ENCODE measurements at regions not wholly inside any gene's neighbourhood (a gene's known extent, or its start where the extent isn't known, plus 50 kb on each side); places are given as distances from the start of the nearest gene placed in this dataset.

DNA sequence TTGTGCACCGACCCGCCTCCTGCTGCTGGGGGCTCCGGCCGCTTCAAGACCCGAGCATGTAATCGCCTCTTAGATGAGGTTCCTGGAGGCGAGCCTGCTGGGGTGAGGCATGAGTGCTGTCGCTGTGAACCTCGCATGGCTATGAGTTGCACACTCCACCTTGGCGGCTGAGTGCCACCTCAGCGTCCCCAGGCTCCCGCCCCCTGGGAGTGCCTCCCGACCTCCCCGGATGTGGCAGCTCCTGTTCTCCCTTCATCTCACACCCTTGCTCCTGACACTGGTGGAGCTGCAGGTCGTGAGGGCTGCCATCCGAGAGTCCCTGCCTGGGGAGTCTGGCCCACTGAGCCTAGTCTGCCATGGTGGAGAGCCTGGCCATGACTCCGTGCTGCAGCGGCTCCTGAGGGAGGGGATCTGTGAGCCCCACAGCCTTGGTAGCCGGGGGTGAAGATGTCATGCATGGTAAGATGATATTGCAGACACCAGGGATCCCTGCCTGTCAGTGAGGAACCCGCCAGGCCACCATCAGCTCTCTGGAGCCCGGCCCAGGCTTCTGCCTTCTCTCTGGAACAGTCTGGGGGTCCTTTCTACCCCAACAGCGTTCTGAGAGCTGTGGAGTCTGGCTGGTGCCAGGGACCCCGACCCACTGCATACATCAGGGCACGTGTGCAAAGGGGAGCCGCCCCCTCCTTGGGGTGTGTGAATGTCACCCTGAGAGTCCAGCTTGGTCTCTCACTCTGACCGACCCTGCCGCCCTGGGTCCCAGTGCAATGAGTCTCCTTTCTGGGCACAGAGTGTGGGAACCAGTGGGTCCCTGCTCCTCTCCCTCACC lies 61.6 kb upstream of the HS6ST1 start:
- no peak for DNase-seq

- no peak for DNase-seq
Measured at GRCh38 chr2:128380961-128381938, 62.6 kb upstream of the HS6ST1 start.

- no peak for DNase-seq
Measured at GRCh38 chr2:128384446-128384845, 65.8 kb upstream of the HS6ST1 start.

- no peak for DNase-seq
Measured at GRCh38 chr2:128384956-128385355, 66.3 kb upstream of the HS6ST1 start.

GRCh38 chr2:128385365-128385764 lies 66.7 kb upstream of the HS6ST1 start:
- no peak for DNase-seq

GRCh38 chr2:128386066-128386465 lies 67.4 kb upstream of the HS6ST1 start:
- no peak for DNase-seq

- no peak for DNase-seq
Measured at GRCh38 chr2:128388499-128388941, 69.9 kb upstream of the HS6ST1 start.

GRCh38 chr2:128389388-128390086 lies 70.9 kb upstream of the HS6ST1 start:
- no peak for DNase-seq

DNA sequence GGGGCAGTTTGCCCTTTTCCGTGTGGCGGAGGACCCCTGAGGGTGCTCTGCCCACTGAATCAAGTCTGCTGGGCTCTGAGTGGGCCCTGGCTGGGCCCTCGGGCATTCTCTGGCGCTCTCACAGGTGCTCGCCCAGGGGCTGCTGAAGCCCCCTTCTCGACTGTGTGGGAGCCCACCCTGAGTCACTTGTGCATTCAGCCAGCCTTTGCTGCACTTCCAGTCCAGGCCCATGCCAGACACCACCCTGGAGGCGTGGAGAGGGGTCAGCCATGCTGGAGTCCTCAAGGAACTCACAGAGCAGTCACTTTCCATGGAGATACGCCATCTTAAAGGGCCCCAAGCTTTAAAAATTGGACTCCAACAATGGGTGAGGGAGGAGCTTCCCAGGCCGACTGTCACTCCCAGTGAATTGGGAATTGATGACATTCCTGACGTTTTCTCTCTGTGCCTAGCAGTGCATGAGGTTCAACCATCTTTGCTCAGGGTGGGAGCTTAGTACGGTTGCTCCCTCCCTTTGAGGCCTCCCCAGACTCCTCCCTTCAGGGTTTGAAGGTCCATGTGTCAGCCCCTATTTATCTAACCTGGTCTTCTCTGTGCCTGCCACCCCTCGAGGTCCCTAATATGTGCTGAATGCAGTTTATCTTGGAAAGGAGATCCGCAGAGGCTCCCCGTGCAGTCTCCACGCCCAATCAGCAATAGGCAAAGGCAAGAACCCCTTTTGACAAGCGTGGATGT lies 71.8 kb upstream of the HS6ST1 start:
- no peak for DNase-seq

DNA sequence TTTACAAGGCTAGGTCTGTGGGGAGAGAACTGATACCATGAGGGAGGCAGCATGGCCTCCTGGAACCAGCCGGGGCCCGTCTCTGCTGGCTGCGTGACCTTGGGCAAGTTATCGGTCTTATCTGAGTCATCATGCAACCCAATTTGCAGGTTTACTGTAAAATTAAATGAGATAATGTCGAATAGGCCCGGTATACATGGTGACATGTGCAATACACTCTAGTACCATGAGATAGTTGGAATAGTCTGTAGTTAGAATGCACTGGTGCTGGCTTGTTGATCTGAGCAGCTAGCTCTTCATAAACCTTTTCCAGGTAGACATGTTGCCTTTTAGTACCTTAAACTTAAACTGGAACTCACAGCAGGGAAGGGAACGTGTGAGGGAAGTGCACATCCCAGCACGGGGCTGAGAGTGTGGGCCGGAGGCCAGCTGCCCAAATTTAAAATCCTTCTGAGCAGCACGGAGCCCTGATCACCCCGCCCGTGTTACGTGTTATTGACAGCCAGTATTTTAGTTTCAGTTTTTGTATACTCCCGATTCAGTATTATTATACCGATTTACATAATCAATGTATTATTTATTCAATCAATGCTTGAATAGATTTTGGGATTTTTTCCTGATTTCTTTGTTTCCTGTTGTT lies 72.4 kb upstream of the HS6ST1 start:
- DNase-seq: no peak

GRCh38 chr2:128391679-128392078 lies 73.0 kb upstream of the HS6ST1 start:
- DNase-seq: no peak

GRCh38 chr2:128392207-128392606 lies 73.5 kb upstream of the HS6ST1 start:
- DNase-seq: no peak

DNA sequence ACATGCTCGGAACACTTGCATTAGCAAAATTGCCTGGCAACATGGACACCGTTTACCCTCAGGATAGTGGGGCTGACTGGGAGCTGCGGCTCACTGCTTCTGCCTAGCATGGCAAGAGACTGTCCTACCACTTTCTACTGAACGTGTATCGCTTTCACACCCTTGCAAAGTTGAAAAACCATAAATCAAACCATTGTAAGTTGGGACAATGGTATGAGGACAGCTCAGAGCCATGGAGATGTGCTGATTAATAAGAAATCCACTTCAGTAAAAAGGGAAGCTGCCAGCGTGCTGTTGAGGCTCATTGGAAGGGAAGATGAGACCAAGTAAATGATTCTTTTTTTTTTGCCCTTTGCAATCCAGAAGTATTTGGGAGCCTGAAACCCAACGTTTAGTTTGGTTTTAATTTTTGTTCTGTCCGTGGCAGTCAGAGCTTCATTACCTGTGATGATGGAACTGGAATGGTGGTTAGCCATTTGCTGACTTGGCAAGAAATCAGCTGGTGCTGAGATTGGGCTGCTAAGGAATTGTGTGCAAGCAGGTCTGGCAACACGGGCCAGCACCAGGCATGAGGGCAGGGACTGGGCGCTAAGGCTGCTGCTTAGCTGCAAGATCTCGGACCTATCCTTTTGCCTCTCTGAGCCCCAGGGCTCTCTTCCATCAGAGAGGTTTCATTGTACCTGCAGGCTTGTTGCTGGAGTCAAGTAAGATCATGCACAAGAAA lies 75.5 kb upstream of the HS6ST1 start:
- DNase-seq: peak in 1 of 14 donors; percentile 44

DNA sequence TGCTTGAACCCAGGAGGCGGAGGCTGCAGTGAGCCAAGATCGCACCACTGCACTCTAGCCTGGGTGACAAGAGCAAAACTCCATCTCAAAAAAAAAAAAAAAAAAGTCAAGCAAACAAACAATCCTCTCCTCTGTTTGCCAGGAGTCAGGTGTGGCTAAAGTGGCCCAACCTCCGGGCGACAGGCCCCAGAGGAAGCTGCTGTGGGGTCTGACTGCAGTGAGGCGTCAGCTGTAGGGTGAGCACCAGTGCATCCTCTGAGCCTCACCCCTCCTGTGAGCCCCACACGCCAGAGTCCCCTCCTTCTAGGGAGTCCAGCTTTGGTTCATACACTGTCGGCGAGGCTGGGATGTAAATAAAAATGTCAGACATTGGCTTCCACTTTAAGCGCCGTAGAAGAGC lies 76.5 kb upstream of the HS6ST1 start:
- DNase-seq: no peak

- no peak for DNase-seq
Measured at GRCh38 chr2:128395640-128396499, 77.2 kb upstream of the HS6ST1 start.

GRCh38 chr2:128396500-128396891 lies 77.8 kb upstream of the HS6ST1 start:
- no peak for DNase-seq

DNA sequence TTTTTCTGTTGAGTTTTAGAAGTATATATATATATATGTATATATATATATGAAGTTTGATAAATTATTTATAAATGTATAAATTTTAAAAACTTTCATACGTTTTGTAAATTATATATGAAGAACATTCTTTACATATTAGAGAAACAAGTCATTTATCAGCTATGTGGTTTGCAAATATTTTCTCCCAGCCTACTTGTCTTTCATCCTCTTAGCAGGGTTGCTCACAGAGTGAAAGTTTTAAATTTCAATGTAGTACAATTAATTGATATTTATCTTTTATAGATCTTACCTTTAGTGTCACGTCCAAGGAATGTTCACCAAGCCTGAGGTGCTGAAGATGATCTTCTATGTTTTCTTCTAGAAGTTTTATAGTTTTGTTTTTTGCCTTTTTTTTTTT lies 78.3 kb upstream of the HS6ST1 start:
- no peak for DNase-seq

GRCh38 chr2:128399256-128399655 lies 80.6 kb upstream of the HS6ST1 start:
- no peak for DNase-seq

DNA sequence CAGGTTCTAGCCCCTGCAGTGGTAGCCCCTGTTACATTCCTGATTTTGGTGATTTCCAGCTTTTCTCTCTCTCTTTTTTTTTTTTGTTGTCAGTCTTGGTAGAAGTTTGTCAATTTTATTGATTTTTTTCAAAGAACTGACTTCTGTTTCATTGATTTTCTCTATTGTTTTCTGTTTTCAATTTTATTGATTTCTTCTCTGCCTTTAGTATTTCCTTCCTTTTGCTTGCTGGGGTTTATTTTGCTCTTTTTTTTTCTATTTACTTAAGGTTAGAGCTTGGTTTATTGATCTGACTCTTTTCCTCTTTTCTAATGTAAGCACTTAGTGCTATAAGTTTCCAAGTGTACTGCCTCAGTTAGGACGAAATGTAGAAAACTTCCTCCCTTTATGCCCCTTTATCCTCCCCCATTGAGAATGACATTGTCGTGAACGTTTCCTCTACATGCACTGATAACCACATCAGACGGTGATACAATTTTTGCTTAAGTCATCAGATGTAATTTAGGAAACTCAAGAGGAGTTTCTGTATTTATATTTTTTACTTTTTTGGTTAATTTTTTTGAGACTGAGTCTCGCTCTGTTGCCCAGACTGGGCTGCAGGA lies 81.1 kb upstream of the HS6ST1 start:
- no peak for DNase-seq

Data from C1 segment of cervical spinal cord (tissue), 14 donors.